ENCODE measurements at regions not wholly inside any gene's neighbourhood (a gene's known extent, or its start where the extent isn't known, plus 50 kb on each side); places are given as distances from the start of the nearest gene placed in this dataset.

- TF ChIP-seq CTCF (IDR thresholded peaks at IDR 0.05; ENCODE audit: low read depth, low read length) (no peak), EZH2phosphoT487 (IDR thresholded peaks at IDR 0.05; ENCODE audit: low read depth) (no peak)
Measured at GRCh38 chr13:106276876-106277275, 258.6 kb downstream of the EFNB2 start.

All from OCI-LY3 (cell line).